Aorta (tissue), 5 donors: ENCODE measurements at regions not wholly inside any gene's neighbourhood (a gene's known extent, or its start where the extent isn't known, plus 50 kb on each side); places are given as distances from the start of the nearest gene placed in this dataset.

Experiments used
- ATAC-seq: fragments of 200-7000 bp; cut with Tn5 transposase; one replicate; pipeline ENCODE4 v1.9.1; 2022; ENCODE audit warnings: moderate library complexity; ENCODE audit not compliant: low FRiP score
- DNase-seq, 2 donors: peaks; one replicate each; pipeline ENCODE4 v3.0.0-alpha.2; 2020
- H3K27ac ChIP-seq, 2 donors: one replicate each; pipeline ENCODE4 v1.5.1; 2013; ENCODE audit warnings: low read length in 2 of 2, mild to moderate bottlenecking in 2 of 2, moderate library complexity in 2 of 2, control low read depth in 1 of 2, inconsistent platforms in 1 of 2, low read depth in 1 of 2
- H3K27me3 ChIP-seq, 2 donors: one replicate each; pipeline ENCODE4 v1.6.1; 2013; ENCODE audit warnings: control low read depth in 1 of 2, low read length in 1 of 2, mild to moderate bottlenecking in 1 of 2, moderate library complexity in 1 of 2; ENCODE audit not compliant: insufficient read depth in 2 of 2, control insufficient read depth in 1 of 2
- H3K36me3 ChIP-seq, 2 donors: one replicate each; pipeline ENCODE4 v1.6.1; 2013; ENCODE audit warnings: control low read depth in 1 of 2, low read length in 1 of 2, mild to moderate bottlenecking in 1 of 2; ENCODE audit not compliant: insufficient read depth in 2 of 2, control insufficient read depth in 1 of 2
- H3K4me1 ChIP-seq, 2 donors: one replicate each; pipeline ENCODE4 v1.6.1; 2013; ENCODE audit warnings: low read length in 2 of 2, control low read depth in 1 of 2, mild to moderate bottlenecking in 1 of 2, moderate library complexity in 1 of 2; ENCODE audit not compliant: insufficient read depth in 2 of 2, control insufficient read depth in 1 of 2
- H3K4me3 ChIP-seq, 2 donors: one replicate each; pipeline ENCODE4 v1.5.1; 2013; ENCODE audit warnings: low read length in 2 of 2, control low read depth in 1 of 2, mild to moderate bottlenecking in 1 of 2
- H3K9me3 ChIP-seq: one replicate; pipeline ENCODE4 v1.6.1; 2013; ENCODE audit warnings: mild to moderate bottlenecking, low read length; ENCODE audit not compliant: control insufficient read depth
- WGBS, 2 donors: extraction: QIAGEN DNeasy Blood & Tissue Kit; methylation state at CpG; one replicate each; pipeline ENCODE4 v1.1.7; 2013; 5-methylcytosine and 5-hydroxymethylcytosine counted together
- intact Hi-C, 2 donors: fragments of 100-400 bp; cut with DNase I; formaldehyde crosslinking; loops; one replicate each; pipeline versions ENCODE4 v1.14.2 to v1.15.0; 2022
- donor health status: healthy with polysubstance abuse.
- donor health status: Bipolar disorder and iron deficiency.
- donor health status: DM: no; HTN: no; CAD: no.
- donor health status: DM: no; HTN: no; CAD: no.
- donor health status: DM: yes; HTN: yes; CAD: no.

DNA sequence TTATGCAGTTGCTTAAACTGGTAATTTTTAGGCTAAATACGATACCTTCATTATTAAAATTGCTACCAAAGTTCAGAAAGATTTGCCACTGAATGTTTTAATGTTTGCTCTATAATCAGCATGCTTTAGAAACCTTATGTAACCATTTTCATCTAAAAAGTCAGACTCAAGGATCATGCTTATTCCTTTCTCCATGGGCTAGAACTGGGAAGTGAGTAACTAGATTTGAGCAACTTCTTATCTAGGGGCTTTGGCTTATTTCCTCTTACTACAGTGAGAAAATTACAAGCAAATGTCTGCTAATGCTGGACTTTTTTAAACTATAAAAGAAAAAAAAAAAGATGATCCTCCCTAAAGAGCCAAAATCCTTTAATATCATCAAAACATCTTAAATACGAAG is 215.9 kb downstream of the CRPPA start:
- ATAC-seq (no peak), DNase-seq (no peak)
- whole genome bisulfite sequencing, 2 donors, result 92 to 93% methylated on average over 2 of the region's 2 CpGs
- Histone ChIP-seq H3K27ac (no peak overlapping the region), H3K9me3 (peaks cover 2% of the 10 kb centered on the region), H3K4me1 (no peaks in the 10 kb centered on the region), H3K4me3 (no peak overlapping the region), H3K27me3 (no peaks in the 10 kb centered on the region), H3K36me3 (no peaks in the 10 kb centered on the region)
- intact Hi-C loops, result no loop called here

DNA sequence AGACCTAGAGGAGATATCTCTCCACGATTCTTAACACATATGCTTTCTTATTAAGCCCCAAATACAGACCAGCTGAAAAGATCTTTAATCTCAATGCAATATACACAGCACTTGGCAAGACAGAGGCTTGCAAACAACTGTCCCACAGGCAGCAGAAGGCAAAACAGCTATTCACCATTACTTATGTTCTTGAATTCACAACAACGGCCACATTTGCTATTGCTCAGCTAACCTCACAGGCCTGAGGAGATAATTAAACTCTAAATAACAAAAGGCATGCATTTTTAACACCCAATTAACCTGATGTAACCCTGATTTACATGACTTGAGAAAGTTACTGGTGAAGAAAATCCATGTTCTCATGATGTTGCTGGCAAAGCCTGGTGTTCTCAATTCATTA is 216.4 kb downstream of the CRPPA start:
- Histone ChIP-seq H3K27me3 (no peaks in the 10 kb centered on the region), H3K36me3 (no peaks in the 10 kb centered on the region), H3K4me3 (no peak overlapping the region), H3K9me3 (no peaks in the 10 kb centered on the region), H3K4me1 (no peaks in the 10 kb centered on the region), H3K27ac (no peak overlapping the region)
- 52 to 53% methylated on average over 2 of the region's 2 CpGs for WGBS, 2 donors
- DNase-seq (no peak), ATAC-seq (no peak)
- intact Hi-C loops, result no loop called here

DNA sequence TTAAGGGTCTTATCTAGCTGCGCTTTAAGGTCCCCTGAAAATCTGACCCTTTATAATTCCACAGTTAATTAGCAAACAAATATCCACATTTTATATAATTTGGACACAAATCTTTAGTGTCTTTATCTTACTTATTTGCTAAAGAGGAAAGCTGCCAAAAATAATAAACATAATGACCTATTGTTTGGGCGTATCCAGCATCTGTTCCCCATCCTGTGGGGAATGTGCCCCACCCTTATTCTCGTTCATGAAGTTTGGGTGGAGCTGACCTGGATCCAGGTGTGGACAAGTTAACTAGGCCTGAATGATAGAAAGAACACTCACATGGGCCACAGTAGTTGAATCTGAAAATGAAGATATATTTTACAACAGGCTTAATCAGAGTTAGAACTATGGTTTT is 218.3 kb downstream of the CRPPA start:
- Histone ChIP-seq H3K27ac (no peak overlapping the region), H3K36me3 (no peaks in the 10 kb centered on the region), H3K9me3 (no peaks in the 10 kb centered on the region), H3K4me3 (no peak overlapping the region), H3K27me3 (no peaks in the 10 kb centered on the region), H3K4me1 (no peaks in the 10 kb centered on the region)
- intact Hi-C loops, result no loop called here
- no peak for ATAC-seq
- 73 to 83% methylated on average over 3 of the region's 3 CpGs for WGBS, 2 donors
- no peak for DNase-seq

DNA sequence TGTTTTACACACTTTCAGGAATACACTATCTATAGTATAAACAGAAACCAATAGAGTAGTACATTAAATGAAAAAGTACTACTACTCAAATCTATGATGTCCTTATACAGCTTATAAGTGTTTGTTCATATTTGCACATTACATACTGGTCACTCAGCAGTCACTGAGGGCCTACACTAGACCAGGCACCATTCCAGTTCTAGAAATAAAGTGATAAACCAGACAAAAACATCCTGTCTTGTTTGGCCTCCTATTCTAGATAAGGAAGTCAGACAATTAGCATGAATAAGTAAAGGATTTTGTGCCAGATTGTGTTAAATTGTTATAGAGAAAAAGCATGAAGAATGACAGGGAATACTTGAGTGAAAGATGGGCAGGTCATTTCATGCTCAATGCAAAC is 219.0 kb downstream of the CRPPA start:
- no peak overlapping the region for H3K27ac ChIP-seq
- DNase-seq (no peak), ATAC-seq (no peak)
- intact Hi-C loops, result no loop called here
- no peaks in the 10 kb centered on the region for H3K36me3 ChIP-seq
- no peaks in the 10 kb centered on the region for H3K9me3 ChIP-seq
- no peak overlapping the region for H3K4me3 ChIP-seq
- no peaks in the 10 kb centered on the region for H3K27me3 ChIP-seq
- no peaks in the 10 kb centered on the region for H3K4me1 ChIP-seq

- 90 to 96% methylated on average over 1 of the region's 1 CpG for WGBS, 2 donors
- intact Hi-C loops, result no loop called here
- H3K27me3 ChIP-seq, result no peaks in the 10 kb centered on the region
- no peaks in the 10 kb centered on the region for H3K9me3 ChIP-seq
- no peak overlapping the region for H3K4me3 ChIP-seq
- DNase-seq (no peak), ATAC-seq (no peak)
- no peaks in the 10 kb centered on the region for H3K4me1 ChIP-seq
- H3K36me3 ChIP-seq, result no peaks in the 10 kb centered on the region
- H3K27ac ChIP-seq, result no peak overlapping the region
These were observed 220.7 kb downstream of the CRPPA start for GRCh38 chr7:16200591-16200990.

- H3K27ac ChIP-seq, result no peak overlapping the region
- no peaks in the 10 kb centered on the region for H3K27me3 ChIP-seq
- no peaks in the 10 kb centered on the region for H3K36me3 ChIP-seq
- ATAC-seq (no peak), DNase-seq (no peak)
- WGBS, 2 donors, result 88 to 91% methylated on average over 4 of the region's 4 CpGs
- H3K4me1 ChIP-seq, result no peaks in the 10 kb centered on the region
- no peaks in the 10 kb centered on the region for H3K9me3 ChIP-seq
- intact Hi-C loops, result no loop called here
- no peak overlapping the region for H3K4me3 ChIP-seq
These were observed 227.7 kb downstream of the CRPPA start for GRCh38 chr7:16193631-16194030.

DNA sequence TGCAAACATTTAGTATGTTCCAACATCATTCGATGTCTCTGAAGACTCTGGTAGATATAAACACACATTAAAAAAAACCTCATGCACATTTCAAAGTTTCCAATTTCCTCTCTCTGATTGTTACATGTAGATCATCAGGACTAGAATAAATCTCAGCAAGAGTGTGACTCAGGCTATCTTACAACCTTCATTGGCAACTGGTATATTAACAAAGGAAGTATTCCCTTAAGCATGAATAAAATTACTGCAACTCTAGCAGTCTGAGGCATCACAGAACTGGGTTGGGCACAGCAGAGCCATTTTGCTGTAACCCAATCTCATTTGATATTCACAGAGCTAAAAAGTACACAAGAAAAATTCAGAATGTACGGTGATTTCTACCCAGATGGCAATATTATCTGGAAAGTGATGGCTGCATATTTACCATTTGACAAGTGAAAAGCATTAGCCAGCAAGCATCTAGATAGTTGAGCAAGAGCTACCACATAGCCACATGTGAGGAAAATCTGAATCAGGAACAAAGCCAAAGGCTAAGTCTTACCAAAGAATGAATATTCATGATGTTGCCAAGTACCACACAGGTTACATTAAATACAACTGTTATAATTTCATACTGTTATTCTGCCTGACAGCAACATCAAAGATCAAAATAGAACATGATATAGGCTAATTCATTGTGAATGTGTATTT is 232.2 kb downstream of the CRPPA start:
- ATAC-seq, result no peak
- H3K27ac ChIP-seq, result no peak overlapping the region
- no peaks in the 10 kb centered on the region for H3K36me3 ChIP-seq

GRCh38 chr7:16187131-16187530 is 234.2 kb downstream of the CRPPA start:
- WGBS, 2 donors, result 93 to 96% methylated on average over 1 of the region's 1 CpG
- Histone ChIP-seq H3K9me3 (no peaks in the 10 kb centered on the region), H3K4me1 (no peaks in the 10 kb centered on the region), H3K36me3 (no peaks in the 10 kb centered on the region), H3K4me3 (no peak overlapping the region), H3K27ac (no peak overlapping the region), H3K27me3 (no peaks in the 10 kb centered on the region)
- no peak for DNase-seq
- ATAC-seq, result no peak
- intact Hi-C loops, result no loop called here

More for the DNA sequence above, 232.2 kb downstream of the CRPPA start:
- Histone ChIP-seq H3K9me3 (no peaks in the 10 kb centered on the region), H3K4me3 (no peak overlapping the region), H3K27me3 (no peaks in the 10 kb centered on the region), H3K4me1 (no peaks in the 10 kb centered on the region)
- WGBS, 2 donors, result 79 to 81% methylated on average over 2 of the region's 2 CpGs
- intact Hi-C loops, result no loop called here
- DNase-seq, result no peak

DNA sequence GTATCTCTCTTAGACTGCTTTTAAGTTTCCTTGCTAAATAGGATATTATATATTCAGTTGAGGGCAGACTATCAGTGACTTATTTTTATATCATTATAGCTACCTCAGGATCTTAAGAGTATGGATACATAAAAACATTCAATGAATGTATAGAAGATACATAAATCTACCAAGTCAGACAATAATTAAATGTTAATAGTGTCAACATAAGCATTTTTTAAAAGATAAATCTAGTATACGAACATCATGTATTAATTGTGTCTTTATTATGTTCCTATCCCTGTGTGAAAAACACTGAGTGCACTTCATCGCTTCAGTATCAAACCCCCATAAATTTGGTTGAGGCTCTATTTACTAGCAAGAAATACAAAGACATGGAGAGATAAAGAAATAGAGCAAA is 242.8 kb downstream of the CRPPA start:
- no peaks in the 10 kb centered on the region for H3K4me1 ChIP-seq
- ATAC-seq (no peak), DNase-seq (no peak)
- H3K4me3 ChIP-seq, result no peak overlapping the region
- H3K36me3 ChIP-seq, result no peaks in the 10 kb centered on the region
- no peak overlapping the region for H3K27ac ChIP-seq
- intact Hi-C loops, result no loop called here
- H3K27me3 ChIP-seq, result no peaks in the 10 kb centered on the region
- WGBS, 2 donors, result 95 to 96% methylated on average over 2 of the region's 2 CpGs
- H3K9me3 ChIP-seq, result no peaks in the 10 kb centered on the region
